Right cardiac atrium (tissue), 5 donors: ENCODE measurements at regions not wholly inside any gene's neighbourhood (a gene's known extent, or its start where the extent isn't known, plus 50 kb on each side); places are given as distances from the start of the nearest gene placed in this dataset.
A peak's percentile ranks its signal among the peaks of the same experiment; 100 is the strongest.

Source experiments
- ATAC-seq, 2 donors: fragments of 200-7000 bp; cut with Tn5 transposase; one replicate each; pipeline versions ENCODE4 v1.8.0 to v1.9.1; 2020; ENCODE audit warnings: moderate library complexity in 2 of 2, mild to moderate bottlenecking in 1 of 2
- DNase-seq, 3 donors: peaks; one replicate each; pipeline ENCODE4 v3.0.0-alpha.2; 2020
- H3K27ac ChIP-seq: one replicate; pipeline ENCODE4 v1.5.1; 2013; ENCODE audit warnings: mild to moderate bottlenecking, low read length, control low read depth, moderate library complexity
- H3K27me3 ChIP-seq: one replicate; pipeline ENCODE4 v1.6.1; 2013; ENCODE audit not compliant: control insufficient read depth, insufficient read depth
- H3K4me1 ChIP-seq: one replicate; pipeline ENCODE4 v1.6.1; 2013; ENCODE audit warnings: low read length; ENCODE audit not compliant: control insufficient read depth, insufficient read depth
- H3K4me3 ChIP-seq: one replicate; pipeline ENCODE4 v1.5.1; 2013; ENCODE audit warnings: low read length, control low read depth
- H3K9me3 ChIP-seq: one replicate; pipeline ENCODE4 v1.6.1; 2013; ENCODE audit warnings: low read length; ENCODE audit not compliant: control insufficient read depth
- WGBS: extraction: QIAGEN DNeasy Blood & Tissue Kit; methylation state at CpG from one replicate; pipeline ENCODE4 v1.1.7; 2013; 5-methylcytosine and 5-hydroxymethylcytosine counted together
- intact Hi-C, 4 donors: fragments of 100-400 bp; cut with DNase I; formaldehyde crosslinking; loops; one replicate each; pipeline versions ENCODE4 v1.11.0 to v1.14.0; 2022 to 2023
- donor health status: healthy with polysubstance abuse.
- donor health status: DM: no; HTN: yes; CAD: no.
- donor health status: DM: no; HTN: no; CAD: no.
- donor health status: DM: no; HTN: yes; CAD: no; lungs with severe emphysema.
- donor health status: DM: yes; HTN: yes; CAD: no.

- ATAC-seq (no peak), DNase-seq (no peak)
- no peaks in the 10 kb centered on the region for H3K27me3 ChIP-seq
- H3K4me3 ChIP-seq: no peak overlapping the region
- intact Hi-C loops: no loop called here
- H3K4me1 ChIP-seq: no peaks in the 10 kb centered on the region
- no peak overlapping the region for H3K27ac ChIP-seq
- 78% methylated on average over 1 of the region's 1 CpG for WGBS
- H3K9me3 ChIP-seq: peaks cover 2% of the 10 kb centered on the region
These were observed 161.2 kb upstream of the SPEF2 start for GRCh38 chr5:35456506-35456905.

DNA sequence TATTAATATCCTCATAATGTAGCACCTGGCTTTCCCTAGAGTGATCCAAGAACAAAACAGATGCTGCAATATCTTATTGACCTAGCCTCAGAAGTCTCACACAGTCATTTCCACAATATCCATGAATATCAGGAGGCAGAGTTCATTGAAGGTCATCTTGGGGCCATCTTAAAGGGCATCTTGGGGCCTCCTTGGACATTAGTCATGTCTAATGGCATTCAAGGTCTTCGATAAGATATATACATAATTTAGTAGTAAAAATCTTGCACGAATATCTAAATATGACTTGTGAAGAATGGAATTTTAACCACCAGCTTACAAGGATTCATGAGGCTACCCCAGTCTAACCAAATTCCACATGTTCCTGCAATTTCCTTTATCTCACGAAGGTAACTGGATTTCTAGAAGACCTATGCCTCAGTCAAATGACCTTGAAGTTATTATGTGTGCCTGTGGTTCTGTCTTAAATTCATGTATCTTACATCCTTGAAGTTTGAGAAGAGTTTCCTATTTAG lies 163.6 kb upstream of the SPEF2 start:
- no peaks in the 10 kb centered on the region for H3K27me3 ChIP-seq
- ATAC-seq (no peak), DNase-seq (no peak)
- peaks cover 2% of the 10 kb centered on the region for H3K9me3 ChIP-seq
- intact Hi-C loops: no loop called here
- no peak overlapping the region for H3K4me3 ChIP-seq
- 77% methylated on average over 3 of the region's 3 CpGs for WGBS
- H3K4me1 ChIP-seq: no peaks in the 10 kb centered on the region
- no peak overlapping the region for H3K27ac ChIP-seq

GRCh38 chr5:35443803-35444595 lies 173.7 kb upstream of the SPEF2 start:
- Histone ChIP-seq H3K9me3 (no peaks in the 10 kb centered on the region), H3K4me1 (no peaks in the 10 kb centered on the region), H3K27me3 (no peaks in the 10 kb centered on the region), H3K4me3 (no peak overlapping the region), H3K27ac (no peak overlapping the region)
- WGBS: 95% methylated on average over 5 of the region's 5 CpGs
- peak in 2 of 3 donors; percentile 21 to 28 for DNase-seq
- intact Hi-C loops: no loop called here
- no peak for ATAC-seq

GRCh38 chr5:35442885-35443639 lies 174.6 kb upstream of the SPEF2 start:
- Histone ChIP-seq H3K4me3 (no peak overlapping the region), H3K27ac (no peak overlapping the region), H3K9me3 (no peaks in the 10 kb centered on the region), H3K27me3 (no peaks in the 10 kb centered on the region), H3K4me1 (no peaks in the 10 kb centered on the region)
- DNase-seq: no peak
- intact Hi-C loops: no loop called here
- 94% methylated on average over 4 of the region's 4 CpGs for WGBS
- no peak for ATAC-seq

GRCh38 chr5:35440409-35440808 lies 177.3 kb upstream of the SPEF2 start:
- DNase-seq (no peak), ATAC-seq (no peak)
- 89% methylated on average over 2 of the region's 2 CpGs for WGBS
- no peak overlapping the region for H3K27ac ChIP-seq
- H3K4me3 ChIP-seq: no peak overlapping the region
- H3K4me1 ChIP-seq: no peaks in the 10 kb centered on the region
- H3K27me3 ChIP-seq: no peaks in the 10 kb centered on the region
- H3K9me3 ChIP-seq: no peaks in the 10 kb centered on the region
- intact Hi-C loops: no loop called here

- no peak for DNase-seq
- Histone ChIP-seq H3K4me1 (no peaks in the 10 kb centered on the region), H3K27ac (no peak overlapping the region), H3K4me3 (no peak overlapping the region), H3K27me3 (no peaks in the 10 kb centered on the region), H3K9me3 (no peaks in the 10 kb centered on the region)
- 83% methylated on average over 2 of the region's 2 CpGs for WGBS
- no peak for ATAC-seq
- intact Hi-C loops: no loop called here
These were observed 178.9 kb upstream of the SPEF2 start for GRCh38 chr5:35438786-35439185.

- Histone ChIP-seq H3K4me3 (no peak overlapping the region), H3K4me1 (no peaks in the 10 kb centered on the region), H3K27me3 (no peaks in the 10 kb centered on the region), H3K27ac (no peak overlapping the region), H3K9me3 (no peaks in the 10 kb centered on the region)
- ATAC-seq: no peak
- no peak for DNase-seq
- WGBS: 69% methylated on average over 1 of the region's 1 CpG
- intact Hi-C loops: no loop called here
These were observed 179.4 kb upstream of the SPEF2 start for GRCh38 chr5:35438288-35438687.

DNA sequence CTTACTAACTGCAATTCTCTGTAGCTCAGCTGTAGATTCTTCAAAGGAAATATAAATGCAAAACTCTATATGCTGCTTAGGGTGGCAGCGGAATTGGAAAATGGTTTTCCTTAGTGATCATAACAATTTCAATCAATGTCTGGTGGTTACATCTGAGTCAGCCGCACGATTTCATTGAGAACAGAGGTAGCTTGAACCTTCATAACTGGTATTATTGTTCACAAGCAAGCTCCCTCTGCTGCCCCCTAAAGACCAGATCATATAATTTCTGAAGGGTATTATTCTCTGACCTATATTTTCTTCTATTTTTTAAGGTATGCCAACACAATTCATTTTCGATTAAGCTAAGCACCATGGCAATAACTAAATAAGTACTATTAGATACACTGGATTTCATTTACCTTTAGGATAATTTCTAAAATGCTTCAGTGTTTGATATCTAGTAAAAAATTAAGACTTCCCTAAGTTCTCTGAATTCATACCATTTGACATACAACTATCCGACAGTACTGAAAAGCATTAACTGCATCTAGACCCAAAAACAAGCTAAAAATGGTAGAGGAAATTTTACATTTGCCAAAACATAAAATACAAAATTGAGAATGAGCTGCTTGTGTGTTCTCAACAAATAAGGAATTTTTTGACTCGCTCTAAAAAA lies 181.1 kb upstream of the SPEF2 start:
- H3K4me1 ChIP-seq: no peaks in the 10 kb centered on the region
- ATAC-seq (no peak), DNase-seq (no peak)
- H3K27ac ChIP-seq: no peak overlapping the region
- intact Hi-C loops: no loop called here
- H3K27me3 ChIP-seq: no peaks in the 10 kb centered on the region
- 71% methylated on average over 6 of the region's 6 CpGs for WGBS
- no peak overlapping the region for H3K4me3 ChIP-seq
- no peaks in the 10 kb centered on the region for H3K9me3 ChIP-seq

DNA sequence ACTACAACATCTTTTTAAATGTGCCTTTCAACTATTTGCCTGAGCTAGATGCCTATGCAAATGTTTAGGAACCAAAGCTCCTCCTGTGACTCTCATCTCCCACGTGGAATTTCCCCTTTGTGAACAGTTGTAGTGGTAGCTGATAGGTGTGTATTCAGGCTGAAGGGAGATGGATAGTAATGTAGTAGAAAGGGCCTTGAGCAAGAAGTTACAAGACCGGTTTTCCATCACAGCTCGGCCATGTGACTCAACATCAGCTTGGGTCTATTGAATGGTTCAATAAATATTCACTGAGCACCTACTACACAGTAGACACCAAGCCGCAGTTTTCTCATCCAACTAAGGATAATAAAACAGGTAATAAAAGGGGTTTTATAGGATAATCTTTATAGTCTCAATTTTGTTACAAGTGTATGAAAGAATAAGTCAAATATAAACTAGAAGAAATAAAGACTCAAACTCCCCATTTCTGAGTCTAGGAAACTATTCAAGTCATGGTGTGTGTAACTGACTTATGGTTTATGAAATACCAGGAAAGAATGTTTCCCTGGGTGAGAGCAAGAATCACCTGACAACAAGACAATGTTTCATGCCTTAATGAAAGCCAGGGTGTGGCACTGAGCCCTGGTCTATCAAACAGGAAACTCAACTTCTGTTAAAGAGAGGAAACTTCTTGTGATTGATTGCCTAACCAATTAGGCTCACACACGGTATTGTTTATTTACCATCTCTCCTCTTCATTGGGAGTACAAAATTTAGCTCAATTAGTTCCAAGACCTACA lies 187.1 kb upstream of the SPEF2 start:
- Histone ChIP-seq H3K27ac (no peak overlapping the region), H3K4me1 (no peaks in the 10 kb centered on the region), H3K4me3 (no peak overlapping the region), H3K9me3 (no peaks in the 10 kb centered on the region), H3K27me3 (no peaks in the 10 kb centered on the region)
- ATAC-seq (no peak), DNase-seq (no peak)
- intact Hi-C loops: no loop called here
- 73% methylated on average over 5 of the region's 5 CpGs for whole genome bisulfite sequencing

DNA sequence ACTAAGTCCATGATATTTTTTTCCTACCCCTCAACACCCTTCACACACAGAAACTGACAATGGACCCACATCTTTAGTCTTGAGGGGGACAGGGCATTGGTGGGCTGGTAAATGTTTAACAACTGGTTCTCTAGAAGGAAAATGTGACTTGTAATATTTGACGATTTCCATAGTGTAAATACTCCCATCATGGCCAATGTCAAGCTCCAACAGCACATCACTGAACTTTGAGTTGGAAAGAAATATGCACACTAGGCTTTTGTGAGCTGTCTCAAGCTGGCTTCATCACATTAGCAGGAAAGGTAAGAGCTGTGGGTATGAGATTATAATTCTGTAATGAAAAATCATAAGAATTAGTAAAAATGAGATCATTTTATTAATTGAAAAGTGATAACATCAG lies 189.9 kb upstream of the PRLR start:
- no peak overlapping the region for H3K27ac ChIP-seq
- no peaks in the 10 kb centered on the region for H3K9me3 ChIP-seq
- no peaks in the 10 kb centered on the region for H3K27me3 ChIP-seq
- H3K4me3 ChIP-seq: no peak overlapping the region
- ATAC-seq: no peak
- H3K4me1 ChIP-seq: no peaks in the 10 kb centered on the region
- intact Hi-C loops: no loop called here
- 82% methylated on average over 1 of the region's 1 CpG for WGBS
- DNase-seq: no peak
